GM21786 (cell line): ENCODE measurements at regions not wholly inside any gene's neighbourhood (a gene's known extent, or its start where the extent isn't known, plus 50 kb on each side); places are given as distances from the start of the nearest gene placed in this dataset.

Experiments used
- ATAC-seq: cut with Tn5 transposase; IDR thresholded peaks from one replicate; pipeline ENCODE4 v1.9.1; 2021; ENCODE audit not compliant: unreplicated experiment

DNA sequence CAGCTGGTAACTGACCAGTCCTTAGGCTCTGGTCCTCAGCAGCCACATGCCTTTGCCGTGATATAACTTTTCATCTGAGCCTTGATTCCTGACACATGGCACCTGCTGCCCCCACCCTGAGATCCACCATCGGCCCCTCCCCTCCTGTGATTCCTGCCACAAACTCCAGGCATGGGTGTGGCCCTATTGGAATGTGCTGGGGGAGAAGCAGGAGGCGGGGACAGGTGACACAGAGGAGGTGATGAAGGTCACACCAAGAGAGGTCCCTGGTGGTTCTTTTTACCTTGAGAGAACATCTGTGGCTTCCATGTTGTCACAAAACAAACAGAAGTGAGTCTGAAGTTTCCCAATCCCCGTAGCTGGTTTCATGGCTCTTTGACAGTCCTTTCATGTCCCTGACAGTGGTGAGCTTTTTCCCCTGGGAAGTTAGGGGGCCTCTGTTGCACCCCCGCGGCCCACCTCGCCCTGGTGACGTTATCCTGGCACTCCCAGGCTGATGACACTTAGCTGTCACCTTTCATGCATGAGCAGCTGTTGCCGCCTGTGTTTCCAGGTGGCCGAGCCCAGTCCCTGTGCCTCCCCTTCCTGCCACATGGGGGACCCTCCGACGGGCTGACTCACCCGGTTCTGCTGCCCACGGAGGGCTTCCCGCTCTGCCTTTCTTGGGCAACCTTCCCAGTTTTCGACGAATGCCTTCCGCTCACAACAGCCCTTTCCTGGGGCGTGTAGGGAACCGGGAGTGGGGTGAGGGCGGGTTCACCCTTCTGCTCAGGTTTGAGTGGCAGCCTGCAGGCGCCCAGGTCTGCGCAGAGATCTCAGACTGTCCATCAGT is 66.3 kb upstream of the GLI2 start:
- ATAC-seq: no peak

DNA sequence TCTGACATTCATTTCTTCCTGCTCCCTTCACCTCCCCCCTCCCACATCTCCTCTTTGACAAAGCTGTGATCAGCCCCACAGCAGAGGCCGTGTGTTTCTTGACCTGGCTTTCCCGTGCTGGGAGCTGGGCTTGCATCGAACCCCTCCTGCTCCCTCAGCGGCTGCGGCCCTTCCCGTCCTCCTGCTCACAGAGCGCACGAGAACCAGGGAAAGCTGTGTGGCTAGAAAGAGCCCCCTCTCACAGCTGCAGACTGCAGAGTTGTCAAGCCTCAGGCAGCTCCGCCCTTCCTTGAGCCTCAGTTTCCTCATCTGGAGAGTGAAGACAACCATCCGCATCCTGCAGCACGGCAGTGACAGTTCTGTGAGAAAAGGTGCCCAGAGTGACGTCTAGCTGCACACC is 65.7 kb upstream of the GLI2 start:
- ATAC-seq: no peak

DNA sequence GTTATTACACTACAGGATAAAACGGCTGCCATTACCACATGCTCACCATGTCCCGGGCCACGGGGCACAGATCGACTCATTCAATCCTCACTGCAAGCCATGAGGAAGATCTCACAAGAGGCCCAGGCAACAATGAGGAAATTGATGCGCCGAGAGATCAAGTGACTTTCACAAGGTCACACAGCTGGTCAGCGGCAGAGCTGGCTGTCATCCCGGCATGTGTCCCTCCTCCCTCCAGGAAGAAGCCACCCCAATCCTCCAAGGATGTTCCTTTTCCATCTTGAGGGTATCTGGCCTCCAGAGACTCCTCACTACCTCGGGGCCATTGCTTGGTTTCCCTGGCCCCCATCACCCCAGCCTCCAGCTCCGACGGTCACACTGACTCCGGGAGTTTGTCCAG is 65.3 kb upstream of the GLI2 start:
- ATAC-seq: no peak

DNA sequence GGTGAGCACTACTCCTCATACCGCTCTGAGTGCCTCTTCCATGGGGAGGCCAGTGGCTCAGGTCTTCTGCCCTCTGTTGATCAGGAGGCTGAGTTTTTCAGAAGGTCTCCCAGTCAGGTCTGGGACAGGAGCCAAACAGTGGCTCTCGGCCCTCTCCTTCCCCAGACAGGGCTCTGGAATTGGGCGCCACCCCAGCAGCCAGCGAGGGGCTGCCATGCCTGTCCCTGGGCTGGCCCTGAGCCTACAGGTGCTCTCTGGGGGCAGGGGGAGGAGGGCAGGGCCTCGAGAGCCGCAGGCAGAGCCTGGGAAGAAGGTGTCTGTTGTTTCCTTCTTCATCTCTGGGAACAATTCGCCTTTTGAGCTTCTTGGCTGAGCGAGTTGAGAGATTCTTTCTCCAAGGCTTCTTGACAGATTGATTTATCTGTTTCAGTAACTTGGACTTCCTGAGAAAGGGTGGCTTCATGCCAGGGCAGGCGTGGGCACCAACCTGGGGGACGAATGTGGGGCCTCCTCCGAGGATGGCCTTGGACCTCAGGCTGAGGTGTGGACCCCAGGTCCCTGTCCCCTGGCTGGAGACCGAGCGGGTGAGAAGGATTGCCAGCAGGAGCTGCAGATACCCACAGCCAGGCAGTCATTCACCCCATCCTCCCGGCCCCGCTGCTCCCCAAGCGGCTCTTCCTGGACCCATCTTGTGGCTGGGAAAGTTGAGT is 64.7 kb upstream of the GLI2 start:
- ATAC-seq: no peak

DNA sequence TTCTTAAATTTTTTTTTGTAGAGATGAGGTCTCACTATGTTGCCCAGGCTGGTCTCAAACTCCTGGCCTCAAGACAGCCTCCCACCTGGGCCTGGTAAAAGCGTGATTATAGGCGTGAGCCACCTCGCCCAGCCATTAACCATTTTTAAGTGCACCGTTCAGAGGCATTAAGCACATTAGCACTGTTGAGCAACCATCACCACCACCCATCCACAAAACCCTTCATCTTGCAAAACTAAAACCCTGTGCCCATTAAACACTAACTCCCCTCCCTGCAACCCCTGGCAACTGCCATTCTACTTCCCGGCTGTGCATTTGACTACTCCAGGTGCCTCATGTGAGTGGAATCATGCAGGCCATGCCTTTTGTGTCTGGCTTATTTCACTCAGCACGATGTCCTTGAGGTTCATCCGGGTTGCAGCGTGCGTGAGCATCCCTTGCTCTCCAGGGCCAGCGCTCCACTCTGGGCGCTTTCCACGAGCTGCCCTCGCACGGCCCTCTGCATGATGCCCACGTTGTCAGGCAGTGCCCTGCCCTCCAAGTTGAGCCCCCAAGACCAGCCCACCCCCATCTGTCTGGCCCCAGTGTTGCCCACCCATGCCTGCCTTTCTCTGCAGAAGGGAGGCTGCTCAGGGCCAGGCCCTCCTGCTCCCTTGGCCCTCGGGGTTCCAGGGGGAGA is 63.0 kb upstream of the GLI2 start:
- no peak for ATAC-seq

DNA sequence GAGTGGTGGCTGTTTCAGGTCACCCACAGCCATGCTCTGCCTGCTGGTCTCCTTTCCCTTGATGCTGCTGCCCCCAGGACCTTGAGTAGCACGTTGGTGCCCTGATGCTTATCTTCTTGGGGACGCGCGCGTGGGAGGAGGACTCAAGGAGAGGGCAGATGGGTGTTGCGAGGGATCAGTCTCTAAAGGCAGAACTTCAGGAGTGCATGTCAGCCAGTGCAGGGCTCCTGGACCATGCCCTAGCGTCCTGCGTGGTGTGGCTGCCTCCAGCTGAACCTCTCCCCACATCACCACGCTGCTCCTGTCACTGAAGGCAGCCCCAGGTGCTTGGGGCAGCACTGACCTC is 62.5 kb upstream of the GLI2 start:
- ATAC-seq: no peak

DNA sequence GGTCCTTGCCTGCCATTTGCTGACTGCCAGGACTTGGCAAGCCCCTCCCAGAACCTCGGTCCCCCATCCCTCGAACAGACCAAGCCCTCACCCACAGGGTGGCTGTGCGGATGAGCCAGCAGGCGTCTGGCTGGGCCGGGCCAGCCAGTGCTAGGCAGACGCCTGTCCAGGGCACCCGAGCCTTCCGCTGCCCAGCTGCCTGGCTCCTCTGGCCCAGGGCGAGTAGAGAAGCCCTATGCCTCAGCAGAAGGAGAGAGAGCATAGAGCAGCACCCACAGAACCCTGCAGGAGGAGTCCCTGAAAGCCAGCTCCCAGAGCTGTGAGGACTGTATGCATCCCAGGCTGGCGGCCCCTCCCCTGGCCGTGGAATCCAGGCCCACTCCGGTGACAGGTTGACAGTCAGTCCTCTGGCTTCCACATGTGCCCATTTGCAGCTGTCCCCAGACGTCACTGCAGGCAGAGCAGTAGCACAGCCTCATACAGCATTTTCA is 62.1 kb upstream of the GLI2 start:
- ATAC-seq: no peak

DNA sequence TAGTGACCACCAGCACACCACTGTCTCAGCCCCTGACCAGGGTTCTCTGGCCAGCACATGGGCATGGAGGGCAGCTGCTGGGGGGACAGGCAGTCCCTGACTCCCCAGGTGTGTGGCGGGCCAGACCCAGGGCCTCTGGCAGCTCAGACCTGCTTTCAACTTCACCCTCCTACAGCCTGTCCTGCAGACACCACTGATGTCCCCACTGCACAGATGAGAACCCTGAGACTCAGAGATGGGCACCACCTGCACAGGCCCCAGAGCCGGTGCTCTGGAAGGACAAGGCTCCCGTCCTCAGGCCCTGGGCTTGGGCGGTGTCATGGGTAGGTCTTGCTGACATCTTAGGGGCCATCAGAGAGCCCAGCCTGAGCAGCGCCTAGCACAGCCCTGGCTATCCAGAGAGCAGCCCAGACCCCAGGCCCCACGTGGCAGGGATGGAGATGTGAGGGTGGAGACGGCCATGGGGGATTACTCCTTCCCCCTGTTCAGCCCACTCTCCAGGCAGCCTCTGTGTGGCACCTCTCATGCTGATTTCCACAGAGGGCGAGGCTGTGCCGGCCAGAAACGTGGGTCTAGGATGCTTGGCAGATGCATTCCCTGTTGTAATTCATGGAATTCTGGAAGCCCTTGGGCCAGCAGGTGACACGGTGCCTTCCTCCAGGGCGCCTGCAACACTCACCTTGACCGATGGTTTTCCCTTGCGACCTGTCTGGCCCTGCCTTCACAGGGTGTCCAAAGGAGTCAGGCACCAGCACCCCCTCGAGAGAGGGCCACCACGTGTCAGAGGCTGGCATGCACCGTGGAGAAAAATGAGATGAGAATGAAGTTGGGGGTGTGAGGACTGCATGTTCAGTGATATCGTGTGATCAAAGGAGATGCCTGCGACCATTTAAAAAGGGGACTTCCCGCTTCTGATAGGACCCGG is 61.2 kb upstream of the GLI2 start:
- no peak for ATAC-seq

DNA sequence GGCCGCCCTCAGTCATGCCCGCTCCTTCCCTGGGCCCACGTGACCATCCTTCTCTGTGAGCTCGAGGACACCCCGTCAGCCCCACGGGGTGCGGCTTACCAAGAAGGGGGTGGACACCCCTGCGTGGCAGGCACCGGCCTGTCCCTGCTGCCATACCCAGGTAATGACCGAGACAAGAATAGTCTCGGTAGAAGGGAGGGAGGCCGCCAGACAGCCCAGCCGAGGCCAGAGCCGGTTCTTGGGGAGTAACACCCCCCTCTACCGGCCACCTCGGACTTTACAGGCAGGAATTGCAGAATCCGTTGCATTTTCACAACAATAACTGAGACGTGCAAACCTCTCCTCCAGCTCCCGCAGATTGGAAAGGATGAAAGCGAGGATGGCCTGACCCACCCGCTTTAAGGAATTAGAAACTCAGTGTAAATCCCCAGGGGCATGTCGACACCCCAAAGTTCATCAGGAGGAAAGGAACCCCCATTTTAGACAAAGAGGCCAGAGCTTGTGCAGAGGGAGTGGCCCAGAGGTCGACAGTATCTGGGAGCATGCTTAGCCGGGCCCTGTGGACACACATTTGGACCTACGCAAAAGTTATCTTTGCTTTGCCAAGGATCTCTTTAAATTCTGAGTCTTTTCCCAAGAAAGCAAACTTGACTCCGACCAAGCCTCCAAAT is 60.1 kb upstream of the GLI2 start:
- ATAC-seq: no peak

DNA sequence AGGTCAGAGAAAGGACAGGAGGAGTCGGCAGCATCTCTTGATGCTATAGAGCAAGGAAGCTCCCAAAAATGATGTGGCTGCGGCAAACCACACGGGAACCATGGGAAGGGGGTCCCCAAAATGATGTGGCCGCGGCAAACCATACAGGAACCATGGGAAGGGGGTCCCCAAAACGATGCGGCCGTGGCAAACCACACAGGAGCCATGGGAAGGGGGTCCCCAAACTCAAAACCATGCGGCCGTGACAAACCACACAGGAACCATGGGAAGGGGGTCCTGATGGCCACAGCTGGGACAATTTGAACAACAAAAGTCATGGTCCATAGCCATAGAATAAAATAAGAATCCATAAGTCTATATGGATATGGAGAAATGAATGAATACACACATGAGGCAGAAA is 58.4 kb upstream of the GLI2 start:
- ATAC-seq: no peak

DNA sequence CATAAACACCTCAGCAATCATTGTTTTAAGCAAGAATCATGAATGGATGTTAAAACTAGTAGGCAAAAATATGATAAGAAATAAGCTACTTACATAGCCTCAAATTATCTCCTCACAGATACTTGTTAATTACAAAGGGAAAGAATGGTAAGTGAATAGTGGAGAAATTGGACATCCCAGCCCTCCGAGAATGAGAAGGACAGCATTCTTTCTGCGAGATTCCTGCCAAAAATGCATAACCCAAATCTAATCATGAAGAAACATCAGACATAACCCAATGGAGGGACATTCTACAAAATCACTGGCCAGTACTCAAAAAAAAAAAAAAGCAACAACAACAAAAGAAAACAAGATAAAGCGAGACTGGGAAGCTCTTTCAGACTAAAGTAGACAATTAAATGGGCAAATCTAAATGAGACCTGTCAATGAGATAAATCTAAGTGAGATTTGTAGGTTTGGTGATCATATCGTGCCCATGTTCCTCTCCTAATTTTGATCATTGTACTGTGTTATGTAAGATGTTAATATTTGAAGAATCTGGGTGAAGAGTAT is 57.9 kb upstream of the GLI2 start:
- ATAC-seq: no peak

DNA sequence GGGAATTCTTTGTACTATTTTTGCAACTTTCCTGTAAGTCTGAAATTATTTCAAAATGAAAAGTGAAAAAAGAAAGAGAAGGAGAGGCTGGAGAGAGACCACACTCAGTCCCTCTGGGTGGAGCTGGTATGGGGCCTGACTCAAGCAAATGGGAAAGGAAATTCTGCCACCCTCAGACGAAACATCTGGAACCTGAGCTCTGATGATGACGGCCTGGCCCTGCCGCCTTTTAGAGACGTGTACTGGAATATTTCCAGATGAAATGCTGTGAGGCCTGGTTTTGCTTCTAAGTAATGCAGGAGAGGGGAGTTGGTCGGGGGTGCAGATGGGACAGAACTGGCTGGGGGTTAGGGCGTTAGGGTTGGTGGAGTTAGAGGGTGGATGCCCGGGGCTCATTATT is 57.4 kb upstream of the GLI2 start:
- ATAC-seq: no peak

DNA sequence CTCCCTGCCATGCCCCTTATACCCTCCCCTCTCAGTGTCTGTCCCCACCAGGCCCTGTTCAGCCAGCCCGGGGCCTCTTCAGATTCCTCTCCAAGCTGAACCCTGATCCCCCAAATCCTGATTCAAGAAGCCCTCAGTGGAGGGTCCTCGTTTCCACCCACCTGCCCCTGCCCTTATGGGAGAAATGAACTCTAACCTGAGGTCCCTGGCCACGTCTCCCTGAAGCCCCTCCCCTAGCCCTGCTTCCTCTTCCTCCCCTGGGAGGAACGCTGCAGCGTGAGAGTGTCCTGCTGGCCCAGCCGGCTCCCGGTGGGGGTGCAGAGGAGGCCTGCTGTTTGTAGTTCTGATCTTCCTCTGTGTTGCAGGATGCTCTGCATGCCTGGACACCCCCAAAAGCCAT is 56.7 kb upstream of the GLI2 start:
- ATAC-seq: no peak

DNA sequence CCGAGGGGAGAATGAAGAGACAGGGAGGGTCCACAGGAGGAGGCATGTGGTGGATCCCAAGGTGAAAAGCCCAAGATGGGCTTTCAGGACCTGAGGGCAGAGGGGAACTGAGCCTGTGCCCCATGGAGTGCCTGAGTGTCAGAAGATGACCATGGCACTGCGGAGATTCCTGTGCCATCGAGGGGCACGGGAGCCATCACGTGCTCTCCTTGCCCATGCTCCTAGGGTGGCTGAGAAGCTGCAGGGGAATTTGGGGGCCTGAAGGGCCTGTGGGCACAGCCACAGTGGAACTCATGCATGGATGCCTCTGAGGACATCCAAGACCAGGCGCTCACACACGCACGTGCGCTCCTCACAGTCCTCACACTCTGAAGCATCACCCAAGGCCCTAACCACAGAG is 56.1 kb upstream of the GLI2 start:
- no peak for ATAC-seq

DNA sequence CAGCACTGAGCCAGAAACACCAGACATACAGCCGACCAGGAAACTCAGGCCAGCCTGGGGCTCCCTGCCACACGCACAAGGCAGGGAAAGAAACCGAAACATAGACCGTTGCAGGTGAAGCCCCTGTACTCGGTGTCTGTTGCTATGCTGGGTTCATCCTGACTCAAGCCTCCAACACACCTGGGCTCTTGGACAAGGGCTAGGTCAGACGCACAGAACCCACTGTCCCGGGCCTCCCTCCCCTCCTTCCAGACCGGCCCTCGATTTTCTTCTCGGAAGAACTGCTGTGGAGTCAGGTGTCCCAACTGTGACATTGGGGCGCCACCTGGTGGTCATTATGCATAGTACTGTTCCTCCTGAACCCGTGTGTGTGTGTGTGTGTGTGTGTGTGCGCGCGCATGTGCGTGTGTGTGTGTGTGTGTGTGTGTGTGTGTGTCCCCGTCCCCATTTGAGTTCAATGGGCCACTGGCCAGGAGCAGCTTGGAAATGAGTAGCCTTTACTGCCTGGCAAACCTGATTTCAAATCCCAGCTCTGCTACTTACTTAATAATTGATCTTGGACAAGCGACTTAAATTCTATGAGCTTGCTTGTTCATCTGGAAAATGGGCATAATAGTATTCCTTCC is 55.4 kb upstream of the GLI2 start:
- no peak for ATAC-seq

DNA sequence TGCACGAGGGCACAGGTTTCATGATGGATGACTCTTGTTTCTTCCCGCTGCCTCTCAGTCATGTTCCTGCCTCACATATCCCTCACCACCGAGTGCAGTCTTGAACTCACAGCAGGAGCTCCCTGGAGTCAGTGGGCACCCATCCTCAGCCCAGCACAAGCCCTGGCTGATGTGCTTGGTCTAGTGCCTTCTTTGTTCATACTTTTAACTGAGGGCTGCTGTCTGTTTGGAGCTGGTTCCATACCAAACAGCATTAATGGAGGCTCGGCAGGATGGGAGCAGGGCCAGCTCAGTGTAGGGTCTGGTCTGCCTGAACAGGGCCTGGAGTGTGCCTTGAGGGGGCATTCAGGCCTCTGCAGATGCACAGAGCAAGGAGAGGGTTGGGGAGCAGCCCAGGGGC is 54.5 kb upstream of the GLI2 start:
- no peak for ATAC-seq

DNA sequence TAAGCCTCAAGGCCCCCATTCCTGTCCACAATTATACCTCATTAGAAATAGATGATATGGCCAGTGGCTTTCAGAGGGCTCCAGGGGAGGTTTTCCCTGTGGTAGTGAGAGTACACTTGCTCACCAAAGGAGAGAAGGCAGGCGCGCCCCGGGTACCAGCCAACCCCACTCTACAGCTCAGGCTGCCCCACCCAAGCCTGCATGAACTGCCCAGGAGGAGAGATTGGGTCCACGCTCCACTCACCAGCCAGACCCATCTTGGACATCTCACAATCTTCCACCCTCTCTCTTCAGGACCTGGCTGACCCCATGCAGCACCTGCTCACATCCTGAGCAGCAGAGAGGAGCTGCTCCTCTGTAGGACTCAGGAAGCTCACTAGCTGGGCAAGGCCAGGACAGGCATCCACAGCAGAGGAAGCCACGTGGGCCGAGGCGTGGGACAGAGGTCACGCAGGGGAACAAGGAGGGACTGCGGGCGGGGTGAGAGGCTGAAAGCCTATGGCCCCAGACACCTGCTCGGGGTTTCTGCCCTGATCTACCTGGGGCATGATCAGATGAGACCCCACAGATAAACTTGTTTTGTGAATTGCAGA is 53.9 kb upstream of the GLI2 start:
- no peak for ATAC-seq

DNA sequence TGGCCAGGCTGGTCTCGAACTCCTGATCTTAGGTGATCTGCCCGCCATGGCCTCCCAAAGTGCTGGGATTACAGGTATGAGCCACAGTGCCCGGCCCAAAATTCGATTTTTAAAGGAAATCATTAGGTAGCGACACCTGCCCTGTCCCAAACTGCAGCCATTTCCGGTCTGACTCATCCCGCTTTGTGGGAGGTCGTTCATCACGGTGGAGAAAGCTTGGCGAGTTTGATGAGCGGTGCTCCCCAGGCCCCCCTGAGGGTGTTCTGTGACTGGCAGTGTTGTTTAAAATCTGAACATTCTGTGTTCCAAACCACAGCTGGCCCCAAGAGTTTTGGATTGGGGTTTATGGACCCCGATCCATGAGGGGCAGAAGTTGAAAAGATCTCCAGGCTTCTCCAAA is 53.0 kb upstream of the GLI2 start:
- ATAC-seq: no peak

DNA sequence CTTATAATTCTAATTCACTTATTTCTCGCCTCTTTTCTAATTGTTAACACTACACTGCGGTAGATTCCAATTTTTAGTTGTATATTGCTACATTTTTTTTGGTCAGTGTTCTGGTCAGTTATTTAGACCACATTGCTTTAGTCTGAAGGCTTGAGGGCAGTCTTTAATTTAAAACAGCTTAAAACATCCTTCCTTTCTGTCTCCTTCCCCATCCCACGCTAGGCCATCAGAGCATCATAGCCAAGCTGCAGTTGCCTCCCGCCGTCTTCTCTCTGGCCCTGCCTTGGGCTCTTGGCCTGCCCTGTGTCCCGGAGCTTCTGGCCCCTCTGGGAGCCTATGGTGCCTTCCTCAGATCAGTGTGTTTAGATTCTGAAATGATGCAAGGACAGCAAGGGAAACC is 52.6 kb upstream of the GLI2 start:
- no peak for ATAC-seq
